GM23338 (cell line): ENCODE measurements at regions not wholly inside any gene's neighbourhood (a gene's known extent, or its start where the extent isn't known, plus 50 kb on each side); places are given as distances from the start of the nearest gene placed in this dataset.

Experiments
- ATAC-seq: fragments of 200-7000 bp; cut with Tn5 transposase; 3 replicates; pipeline ENCODE4 v1.9.1; 2020
- DNase-seq: peaks from one replicate; pipeline ENCODE4 v3.0.0-alpha.2; 2015; ENCODE audit warnings: low spot score
- H2AFZ ChIP-seq: fragments of 200-600 bp; sonication (generic); 2 replicates; pipeline ENCODE4 v1.8.0; 2016; ENCODE audit warnings: antibody characterized with exemption, mild to moderate bottlenecking, moderate library complexity
- H3F3A ChIP-seq: fragments of 200-600 bp; sonication (generic); replicated peaks from 2 replicates; pipeline ENCODE4 v1.8.0; 2017; ENCODE audit warnings: antibody characterized with exemption, mixed run types, low read depth
- H3K27ac ChIP-seq: fragments of 200-600 bp; sonication (generic); 2 replicates; pipeline ENCODE4 v1.6.1; 2016; ENCODE audit warnings: low read depth
- H3K27me3 ChIP-seq: fragments of 200-600 bp; sonication (generic); 2 replicates; pipeline ENCODE4 v1.8.0; 2016; ENCODE audit warnings: mild to moderate bottlenecking, mixed run types, moderate library complexity; ENCODE audit not compliant: insufficient read depth
- H3K36me3 ChIP-seq: fragments of 200-600 bp; sonication (generic); 2 replicates; pipeline ENCODE4 v1.8.0; 2016; ENCODE audit warnings: mild to moderate bottlenecking; ENCODE audit not compliant: insufficient read depth
- H3K4me1 ChIP-seq: fragments of 200-600 bp; sonication (generic); 2 replicates; pipeline ENCODE4 v1.8.0; 2016; ENCODE audit warnings: mild to moderate bottlenecking, moderate library complexity; ENCODE audit not compliant: insufficient read depth
- H3K4me2 ChIP-seq: fragments of 200-600 bp; sonication (generic); 2 replicates; pipeline ENCODE4 v1.7.1; 2017; ENCODE audit warnings: mixed run types
- H3K4me3 ChIP-seq: fragments of 200-600 bp; sonication (generic); 2 replicates; pipeline ENCODE4 v1.6.1; 2016; ENCODE audit warnings: mixed run types
- H3K79me2 ChIP-seq: fragments of 200-600 bp; sonication (generic); replicated peaks from 2 replicates; pipeline ENCODE4 v1.8.0; 2017; ENCODE audit warnings: mild to moderate bottlenecking; ENCODE audit not compliant: insufficient read depth
- H3K9me2 ChIP-seq: fragments of 200-600 bp; sonication (generic); 2 replicates; pipeline ENCODE4 v1.8.0; 2017; ENCODE audit not compliant: insufficient read depth
- H4K20me1 ChIP-seq: fragments of 200-600 bp; sonication (generic); replicated peaks from 2 replicates; pipeline ENCODE4 v1.8.0; 2017; ENCODE audit warnings: mild to moderate bottlenecking; ENCODE audit not compliant: insufficient read depth
- H3K27ac Mint-ChIP-seq: 2 replicates; pipeline ENCODE4 v1.8.0; 2020; ENCODE audit warnings: inconsistent platforms, mild to moderate bottlenecking, moderate library complexity, mixed read lengths
- H3K27me3 Mint-ChIP-seq: 3 replicates; pipeline ENCODE4 v1.8.0; 2022; ENCODE audit warnings: low read depth, mild to moderate bottlenecking, moderate library complexity, mixed read lengths, inconsistent platforms; ENCODE audit not compliant: insufficient read depth, poor library complexity
- H3K36me3 Mint-ChIP-seq: 3 replicates; pipeline ENCODE4 v1.8.0; 2021; ENCODE audit warnings: low read depth, mild to moderate bottlenecking, inconsistent platforms, moderate library complexity, mixed read lengths
- H3K4me1 Mint-ChIP-seq: 3 replicates; pipeline ENCODE4 v1.8.0; 2020; ENCODE audit warnings: mild to moderate bottlenecking, inconsistent platforms, mixed read lengths
- H3K4me3 Mint-ChIP-seq: 3 replicates; pipeline ENCODE4 v1.8.0; 2021; ENCODE audit warnings: moderate library complexity, mild to moderate bottlenecking, inconsistent platforms, mixed read lengths
- H3K9me3 Mint-ChIP-seq: 3 replicates; pipeline ENCODE4 v1.8.0; 2020; ENCODE audit warnings: moderate library complexity, mild to moderate bottlenecking, inconsistent platforms, mixed read lengths
- CREB1 ChIP-seq: fragments of 250-450 bp; sonication (Bioruptor Pico); IDR thresholded peaks from 2 replicates; pipeline ENCODE4 v1.5.0; 2020; ENCODE audit warnings: low read depth, mild to moderate bottlenecking, moderate library complexity
- CTCF ChIP-seq, 2 experiments: fragments of 200-600 bp in 1 of 2; sonication (generic) in 1 of 2; conservative IDR thresholded peaks; 2 replicates each; pipeline versions ENCODE4 v1.5.1 to v1.6.1; 2016 to 2017; ENCODE audit warnings: antibody characterized with exemption in 2 of 2, low read depth in 2 of 2, mild to moderate bottlenecking in 2 of 2, moderate library complexity in 1 of 2
- ETS1 ChIP-seq: IDR thresholded peaks from 2 replicates; pipeline ENCODE4 v1.6.1; 2016; ENCODE audit warnings: antibody characterized with exemption
- EZH2 ChIP-seq: fragments of 200-600 bp; sonication (generic); IDR thresholded peaks from one replicate; pipeline ENCODE4 v1.8.0; 2017; ENCODE audit warnings: antibody characterized with exemption, mild to moderate bottlenecking, low read depth; ENCODE audit not compliant: unreplicated experiment
- EZH2phosphoT487 ChIP-seq: fragments of 200-600 bp; sonication (generic); IDR thresholded peaks from one replicate; pipeline ENCODE4 v1.8.1; 2018; ENCODE audit warnings: antibody characterized with exemption; ENCODE audit not compliant: unreplicated experiment
- JUNB ChIP-seq: IDR thresholded peaks from one replicate; pipeline ENCODE4 v1.6.1; 2016; ENCODE audit warnings: antibody characterized with exemption; ENCODE audit not compliant: unreplicated experiment
- NANOG ChIP-seq: IDR thresholded peaks from 2 replicates; pipeline ENCODE4 v1.6.1; 2016; ENCODE audit warnings: antibody characterized with exemption, borderline replicate concordance
- POLR2AphosphoS5 ChIP-seq: IDR thresholded peaks from 2 replicates; pipeline ENCODE4 v1.6.1; 2016; ENCODE audit warnings: antibody characterized with exemption, low read depth
- REST ChIP-seq: IDR thresholded peaks from one replicate; pipeline ENCODE4 v1.6.1; 2018; ENCODE audit warnings: antibody characterized with exemption; ENCODE audit not compliant: unreplicated experiment
- STAT1 ChIP-seq: IDR thresholded peaks from one replicate; pipeline ENCODE4 v1.6.1; 2016; ENCODE audit warnings: antibody characterized with exemption; ENCODE audit not compliant: unreplicated experiment
- ZNF114 ChIP-seq: fragments of 250-450 bp; sonication (Bioruptor Pico); IDR thresholded peaks from 2 replicates; pipeline ENCODE4 v1.5.0; 2020; ENCODE audit warnings: mild to moderate bottlenecking, moderate library complexity
- ZNF331 ChIP-seq: fragments of 250-450 bp; sonication (Bioruptor Pico); IDR thresholded peaks from 2 replicates; pipeline ENCODE4 v1.5.0; 2020; ENCODE audit warnings: low read depth, mild to moderate bottlenecking, moderate library complexity
- ZNF462 ChIP-seq: fragments of 250-450 bp; sonication (Bioruptor Pico); IDR thresholded peaks from 2 replicates; pipeline ENCODE4 v1.5.0; 2020; ENCODE audit warnings: mild to moderate bottlenecking, moderate library complexity

- no peaks in the 10 kb centered on the region for H3K36me3 ChIP-seq
- Mint-ChIP-seq H3K36me3 (no peaks in the 10 kb centered on the region), H3K27me3 (peaks cover 2% of the 10 kb centered on the region), H3K27ac (no peak overlapping the region), H3K4me3 (no peak overlapping the region), H3K9me3 (no peaks in the 10 kb centered on the region), H3K4me1 (no peaks in the 10 kb centered on the region)
- TF ChIP-seq ZNF114 (CRISPR knock-in tag): no peak
- TF ChIP-seq CREB1: no peak
- no peak for TF ChIP-seq POLR2AphosphoS5
- TF ChIP-seq ZNF331 (CRISPR knock-in tag): no peak
- TF ChIP-seq JUNB: no peak
- no peak for TF ChIP-seq STAT1
- TF ChIP-seq REST: no peak
- TF ChIP-seq EZH2: no peak
- TF ChIP-seq NANOG: no peak
- no peak for TF ChIP-seq CTCF (conservative IDR thresholded peaks at IDR 0.05; ENCODE audit: low read depth in 2 of 2)
- no peak for TF ChIP-seq ETS1
- no peak for TF ChIP-seq EZH2phosphoT487
- TF ChIP-seq ZNF462 (CRISPR knock-in tag): no peak
- H3K4me1 ChIP-seq: peaks cover 3% of the 10 kb centered on the region; the same call in 1 of the 2 replicates
- peak overlapping the region; percentile 33; the same call in 1 of the 2 replicates for H2AFZ ChIP-seq
- no peak overlapping the region for H3K4me3 ChIP-seq
- no peak overlapping the region for H3K27ac ChIP-seq
- H3K27me3 ChIP-seq: no peaks in the 10 kb centered on the region
- ATAC-seq (no peak), DNase-seq (no peak)
- no peaks in the 10 kb centered on the region for H4K20me1 ChIP-seq
- H3K4me2 ChIP-seq: no peak overlapping the region
- H3F3A ChIP-seq: no peaks in the 10 kb centered on the region
- no peaks in the 10 kb centered on the region for H3K79me2 ChIP-seq
- H3K9me2 ChIP-seq: peaks cover 5% of the 10 kb centered on the region; the same call in 1 of the 2 replicates
Measured at GRCh38 chr4:26228883-26229282, 91.9 kb upstream of the RBPJ start.
